Mesenteric fat pad (tissue), 1 donor: ENCODE measurements at regions not wholly inside any gene's neighbourhood (a gene's known extent, or its start where the extent isn't known, plus 50 kb on each side); places are given as distances from the start of the nearest gene placed in this dataset.
"Not testable (repeated sequence)": the region's sequence is repeated elsewhere in the genome, so short reads cannot be mapped to it uniquely, and the experiment has no call there.

ENCODE experiments used
- DNase-seq: peaks from one replicate; pipeline ENCODE4 v3.0.0-alpha.2; 2020; ENCODE audit warnings: low spot score
- donor health status: DM: yes; HTN: yes; CAD: no.

DNA sequence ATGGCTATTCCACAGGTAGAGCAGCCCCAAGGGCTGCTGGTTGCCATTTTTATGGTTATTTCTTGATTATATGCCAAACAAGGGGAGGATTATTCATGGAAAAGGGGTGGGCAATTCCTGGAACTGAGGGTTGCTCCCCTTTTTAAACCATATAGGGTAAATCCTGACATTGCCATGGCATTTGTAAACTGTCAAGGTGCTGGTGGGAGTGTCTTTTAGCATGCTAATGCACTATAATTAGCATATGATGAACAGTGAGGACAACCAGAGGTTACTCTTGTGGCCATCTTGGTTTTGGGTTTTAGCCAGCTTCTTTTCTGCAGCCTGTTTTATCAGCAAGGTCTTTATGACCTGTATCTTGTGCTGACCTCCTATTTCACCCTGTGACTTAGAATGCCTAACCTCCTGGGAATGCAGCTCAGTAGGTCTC, 503.7 kb downstream of the IGSF11 start:
- not testable (repeated sequence) for DNase-seq

DNA sequence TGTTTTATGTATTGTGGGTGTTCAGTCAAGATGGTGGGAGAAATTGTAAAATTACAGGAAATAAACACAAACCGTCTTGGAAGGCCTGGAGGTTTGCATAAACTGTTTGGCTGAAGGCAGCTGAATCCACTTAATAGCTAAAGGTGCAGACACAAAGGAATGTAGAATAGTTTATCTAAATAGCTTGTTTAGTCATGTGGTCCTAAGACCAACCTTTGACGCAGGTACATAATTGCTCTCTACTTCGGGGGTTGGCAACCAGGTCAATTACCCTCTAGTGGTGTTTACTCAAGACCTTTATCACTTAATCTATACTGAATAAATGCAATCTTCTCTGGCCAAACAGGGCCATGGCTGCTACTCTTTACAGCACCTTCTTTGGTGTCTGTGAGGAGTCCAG, 502.8 kb downstream of the IGSF11 start:
- DNase-seq = no peak

DNA sequence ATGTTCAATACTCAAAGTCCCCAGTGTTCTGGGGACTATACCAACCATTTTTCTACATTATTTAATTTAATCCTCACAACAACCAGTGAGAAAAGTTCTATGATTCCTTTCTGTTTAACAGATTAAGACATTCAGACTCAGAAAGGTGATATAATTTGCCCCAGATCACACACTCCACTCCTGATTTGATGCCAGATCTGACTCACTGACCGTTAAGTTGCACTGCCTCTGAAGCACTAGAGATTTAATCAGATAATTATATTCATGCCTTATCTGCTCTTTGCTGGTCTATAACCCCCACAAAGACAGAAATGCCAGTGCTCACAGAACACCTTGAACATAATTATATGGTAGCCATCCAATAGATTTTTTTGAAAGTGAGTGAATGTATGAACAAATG, 501.0 kb downstream of the IGSF11 start:
- DNase-seq = no peak

DNA sequence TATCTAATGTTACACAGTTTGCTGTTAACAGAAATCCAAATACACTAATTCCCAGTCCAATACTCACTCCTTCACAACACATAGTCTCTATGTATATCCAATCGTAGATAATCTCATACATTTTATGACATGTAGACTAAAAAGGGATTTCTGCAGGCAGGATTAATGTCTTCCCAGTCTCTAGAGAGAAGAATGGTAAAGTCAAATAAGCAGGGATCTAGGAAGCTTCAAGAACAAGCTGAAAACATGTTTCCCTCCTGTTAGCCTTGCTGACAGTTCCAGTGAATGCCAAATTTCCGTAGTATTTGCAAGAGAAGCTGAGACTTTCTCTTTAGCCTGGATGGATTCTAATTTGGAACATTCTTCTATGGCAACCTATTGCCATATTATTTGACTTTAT, 500.1 kb downstream of the IGSF11 start:
- no peak for DNase-seq

DNA sequence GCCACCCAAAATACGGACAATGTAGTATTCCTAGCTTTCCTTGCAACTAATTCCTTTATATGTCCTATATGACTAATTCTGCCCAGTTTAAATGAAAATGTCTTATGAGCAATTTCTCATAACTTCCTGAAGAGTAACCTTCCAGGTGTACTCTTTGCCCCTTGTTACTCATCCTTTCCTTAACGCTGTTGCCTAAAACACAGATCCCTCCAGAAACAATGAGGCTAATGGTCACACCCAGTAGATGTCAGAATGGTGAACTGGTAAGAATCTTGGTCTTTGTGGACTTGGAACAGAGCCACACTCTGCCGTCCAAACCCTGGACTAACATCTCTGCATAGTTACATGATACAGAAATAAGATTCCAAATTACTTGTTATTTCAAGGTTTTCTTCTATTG, 497.9 kb downstream of the IGSF11 start:
- DNase-seq = no peak

DNA sequence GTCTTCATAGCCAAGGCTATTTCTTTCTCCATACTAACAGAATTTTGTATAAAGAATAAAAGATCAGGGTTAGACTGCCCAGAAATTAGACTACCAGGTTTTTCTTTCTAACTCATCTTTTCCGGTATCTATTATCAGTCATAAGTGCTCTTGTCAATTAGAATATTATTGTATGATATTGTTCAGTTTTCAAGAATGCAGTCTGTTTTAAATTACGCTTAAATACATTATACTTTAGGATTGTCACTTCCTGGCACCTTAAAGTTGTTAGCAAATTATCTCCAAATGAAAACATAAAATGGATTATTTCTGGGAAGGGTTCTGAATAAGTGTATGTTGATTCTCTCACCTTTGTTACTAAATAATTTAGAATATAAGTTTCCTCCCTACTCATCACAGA, 497.2 kb downstream of the IGSF11 start:
- no peak for DNase-seq

DNA sequence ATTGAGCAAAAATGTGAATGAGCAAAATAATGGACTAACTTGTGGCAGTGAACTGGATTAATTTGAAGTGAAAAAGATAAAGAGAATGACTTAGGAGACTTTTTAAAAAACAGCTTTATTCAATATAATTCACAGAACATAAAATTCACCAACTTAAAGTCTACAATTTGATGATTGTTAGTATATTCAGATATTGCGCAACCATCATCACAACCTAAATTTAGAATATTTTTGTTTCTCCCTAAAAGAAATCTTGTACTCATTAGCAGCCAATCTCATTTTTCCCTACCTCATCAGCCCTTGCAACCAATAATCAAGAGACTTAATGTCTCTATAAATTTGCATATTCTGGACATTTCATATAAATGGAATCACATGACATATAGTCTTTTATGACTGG, 496.5 kb downstream of the IGSF11 start:
- DNase-seq = no peak

DNA sequence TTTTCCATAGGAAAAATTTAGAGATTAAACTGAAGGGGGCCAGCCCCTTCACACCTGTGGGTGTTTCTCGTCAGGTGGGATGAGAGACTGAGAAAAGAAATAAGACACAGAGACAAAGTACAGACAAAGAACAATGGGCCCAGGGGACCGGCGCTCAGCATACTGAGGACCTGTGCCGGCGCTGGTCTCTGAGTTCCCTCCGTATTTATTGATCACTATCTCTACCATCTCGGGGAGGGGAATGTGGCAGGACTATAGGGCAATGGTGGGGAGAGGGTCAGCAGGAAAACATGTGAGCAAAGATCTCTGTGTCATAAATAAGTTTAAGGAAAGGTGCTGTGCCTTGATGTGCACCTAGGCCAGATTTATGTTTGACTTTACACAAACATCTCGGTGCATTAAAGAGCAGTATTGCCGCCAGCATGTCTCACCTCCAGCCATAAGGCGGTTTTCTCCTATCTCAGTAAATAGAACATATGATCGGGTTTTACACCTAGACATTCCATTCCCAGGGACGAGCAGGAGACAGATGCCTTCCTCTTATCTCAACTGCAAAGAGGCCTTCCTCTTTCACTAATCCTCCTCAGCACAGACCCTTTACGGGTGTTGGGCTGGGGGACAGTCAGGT, 494.7 kb downstream of the IGSF11 start:
- not testable (repeated sequence) for DNase-seq

DNA sequence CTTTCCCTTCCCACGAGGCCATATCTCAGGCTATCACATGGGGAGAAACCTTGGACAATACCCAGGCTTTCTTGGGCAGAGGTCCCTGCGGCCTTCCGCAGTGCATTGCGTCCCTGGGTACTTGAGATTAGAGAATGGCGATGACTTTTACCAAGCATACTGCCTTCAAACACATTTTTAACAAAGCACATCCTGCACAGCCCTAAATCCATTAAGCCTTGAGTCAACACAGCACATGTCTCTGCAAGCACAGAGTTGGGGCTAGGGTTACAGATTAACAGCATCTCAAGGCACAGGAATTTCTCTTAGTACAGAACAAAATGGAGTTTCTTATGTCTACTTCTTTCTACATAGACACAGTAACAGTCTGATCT, 494.2 kb downstream of the IGSF11 start:
- DNase-seq = not testable (repeated sequence)

DNA sequence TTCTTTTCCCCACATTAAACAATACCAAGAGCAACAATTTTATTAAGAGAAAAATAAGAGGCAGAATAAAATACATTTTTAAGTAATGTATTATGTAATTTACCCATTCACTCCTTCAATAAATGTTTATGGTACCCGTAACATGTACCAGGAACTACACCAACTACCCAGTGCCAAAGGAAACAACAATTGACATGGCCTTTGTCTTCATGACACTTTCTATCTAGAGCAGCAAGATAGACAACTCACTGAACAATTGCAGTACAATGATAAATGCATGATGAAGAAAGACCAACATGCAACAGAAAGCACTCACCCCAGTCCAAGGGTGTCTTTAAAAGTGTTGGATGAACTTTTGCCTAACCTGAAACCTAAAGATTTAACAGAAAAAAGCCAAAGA, 493.8 kb downstream of the IGSF11 start:
- no peak for DNase-seq

DNA sequence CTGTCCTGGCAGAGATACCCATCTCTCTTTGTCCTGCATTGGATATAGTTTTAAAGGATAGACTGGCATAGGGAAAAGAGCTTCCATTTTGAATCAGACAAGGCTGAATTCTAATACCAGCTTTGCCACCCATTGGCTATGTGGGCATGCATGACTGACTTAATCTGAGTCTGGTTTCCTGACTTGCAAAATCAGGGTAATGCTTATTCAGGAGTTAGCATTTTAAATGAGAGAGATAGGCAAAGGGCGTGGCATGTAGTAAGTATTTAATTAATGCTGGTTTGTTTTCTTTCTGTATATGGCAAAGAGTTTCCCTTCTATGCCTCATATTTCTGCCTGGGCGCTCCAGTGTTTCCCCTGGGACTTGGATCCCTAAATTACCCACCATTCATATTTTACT, 492.9 kb downstream of the IGSF11 start:
- DNase-seq = no peak

DNA sequence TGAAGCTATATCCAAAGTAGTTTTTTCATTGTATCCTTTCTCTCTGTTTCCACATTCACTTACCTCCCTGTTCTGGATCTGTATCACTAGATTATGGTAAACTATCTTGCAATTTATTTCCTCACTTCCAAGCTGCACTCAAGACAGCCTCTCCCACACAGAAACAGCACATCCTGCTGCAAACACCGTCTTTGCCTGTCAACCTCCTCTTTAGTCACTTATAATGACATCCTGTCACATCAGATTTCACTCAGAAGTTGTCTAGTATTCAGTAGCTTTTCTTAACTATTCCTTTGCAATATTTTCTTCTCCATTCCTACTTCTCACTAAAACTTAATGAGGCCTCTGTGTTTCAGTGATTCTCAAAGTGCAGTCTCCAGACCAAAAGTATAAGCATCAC, 490.8 kb downstream of the IGSF11 start:
- DNase-seq = no peak

DNA sequence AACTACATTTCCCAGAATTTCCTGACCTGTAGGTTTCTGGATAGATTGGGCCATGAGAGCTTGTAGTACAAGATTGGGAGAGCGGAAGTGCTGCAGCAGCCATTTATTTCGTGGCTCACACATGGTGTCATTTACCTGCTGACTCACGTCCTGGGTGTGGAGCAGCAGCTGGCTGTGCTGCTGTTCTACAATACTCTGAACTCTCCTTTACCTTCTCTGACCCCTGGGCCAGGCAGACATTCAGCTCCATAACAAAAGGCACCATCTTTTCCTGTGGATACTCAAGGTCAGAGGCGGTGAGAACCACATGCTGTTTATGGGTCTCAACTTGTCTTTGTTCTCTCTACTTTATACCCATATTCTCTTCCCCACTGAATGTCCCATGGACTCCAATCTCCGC, 490.2 kb downstream of the IGSF11 start:
- no peak for DNase-seq

DNA sequence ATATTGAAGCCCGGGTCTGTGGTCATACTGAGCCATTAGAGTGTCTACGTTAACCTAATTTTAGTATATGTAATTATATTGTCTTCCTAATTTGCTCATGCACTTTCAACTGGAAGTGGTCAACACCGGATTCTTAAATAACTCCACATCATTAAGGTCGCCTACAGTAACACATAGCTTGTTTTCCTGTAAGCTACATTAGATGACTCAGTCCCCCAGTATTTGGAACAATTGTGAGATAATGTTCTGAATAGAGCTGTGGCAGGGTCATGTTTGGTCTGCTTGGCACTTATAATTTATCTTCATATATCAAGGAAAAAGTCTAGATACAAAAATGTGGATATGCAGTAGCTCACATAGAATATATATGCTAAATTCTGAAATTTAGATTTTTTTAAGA, 486.2 kb downstream of the IGSF11 start:
- no peak for DNase-seq

DNA sequence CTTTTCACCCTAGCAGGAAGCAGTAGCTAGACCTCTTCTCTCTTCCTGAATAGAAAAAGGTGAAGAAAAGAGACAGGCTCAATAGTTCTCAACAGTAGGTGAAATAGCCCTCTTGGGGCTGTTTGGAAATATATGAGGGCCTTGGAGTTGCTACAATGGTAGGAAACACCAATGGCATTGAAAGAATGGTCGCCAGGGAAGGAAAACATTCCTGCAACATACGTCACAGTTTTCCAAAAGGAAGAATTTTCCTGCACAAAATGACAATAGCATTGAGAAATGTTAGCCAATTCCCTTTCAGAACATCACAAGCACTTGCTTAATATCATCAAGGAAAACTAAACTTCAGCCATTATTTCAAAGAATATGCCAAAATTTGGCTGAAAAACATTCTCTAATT, 484.5 kb downstream of the IGSF11 start:
- DNase-seq = no peak

DNA sequence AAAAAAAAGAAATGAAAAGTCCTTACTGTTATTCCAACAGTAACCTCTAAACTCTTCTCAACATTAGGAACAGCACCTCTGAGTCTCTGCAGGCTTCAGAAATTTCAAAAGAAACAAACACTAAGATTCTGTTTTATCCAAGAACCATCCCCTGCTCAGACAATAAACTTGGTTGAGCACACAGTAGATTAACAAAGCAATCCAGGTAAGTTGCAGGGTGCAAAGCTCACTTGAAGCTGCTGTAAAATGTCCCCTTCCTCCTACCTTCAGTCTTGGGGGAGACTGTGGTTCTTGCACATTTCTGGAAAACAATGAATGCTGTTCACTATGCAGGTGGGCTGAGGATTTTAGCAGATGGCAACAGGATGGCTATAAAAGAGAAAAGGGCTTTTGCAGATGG, 484.1 kb downstream of the IGSF11 start:
- DNase-seq = no peak

DNA sequence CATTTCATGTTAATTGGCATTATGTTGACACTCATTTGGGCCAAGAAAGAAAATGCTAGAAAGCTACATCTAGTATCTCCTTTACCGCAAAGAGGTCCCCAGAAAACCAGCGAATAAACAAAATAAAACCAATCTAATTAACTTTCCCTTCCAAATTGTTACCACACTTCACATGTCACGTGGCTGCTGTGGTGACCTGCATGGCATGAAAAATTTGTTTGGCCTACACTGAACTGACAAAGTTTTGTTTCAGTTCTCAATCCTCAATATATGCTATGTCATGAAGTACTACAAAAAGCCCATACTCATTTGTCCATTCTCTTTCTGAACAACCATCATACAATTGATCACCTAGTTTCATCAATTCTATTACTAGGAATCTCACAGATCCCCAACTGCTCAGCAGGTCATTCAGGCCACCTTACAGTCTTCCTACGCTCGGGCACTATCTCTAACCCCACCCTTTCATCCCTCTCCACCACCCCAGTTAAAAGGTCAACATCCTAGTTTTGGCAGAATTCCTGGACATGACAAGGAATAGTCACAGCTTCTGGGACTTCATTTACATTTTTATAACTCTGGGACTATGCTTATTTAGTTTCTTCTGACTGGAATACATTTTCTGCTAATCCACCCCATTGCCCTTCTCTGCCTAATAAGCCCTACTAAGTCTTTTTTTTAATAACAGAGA, 480.4 kb downstream of the IGSF11 start:
- DNase-seq = no peak

DNA sequence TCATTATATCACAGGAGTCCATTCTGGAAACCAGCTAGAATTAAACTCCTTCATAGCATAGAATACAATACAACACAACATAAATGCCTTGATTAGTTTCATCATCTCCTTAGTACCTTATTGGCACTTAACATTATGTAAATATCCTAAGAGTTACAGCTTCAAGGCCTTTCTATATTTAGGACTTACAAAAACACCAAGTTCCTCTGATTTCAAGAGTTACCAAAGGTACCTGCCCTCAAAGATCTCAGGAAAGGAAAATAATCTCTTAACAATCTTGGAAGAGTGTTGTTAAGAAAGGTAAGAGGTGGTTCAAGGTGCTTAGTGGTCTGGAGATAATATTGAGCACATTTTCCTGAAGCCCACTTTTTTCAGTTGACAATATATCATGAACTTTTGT, 477.7 kb downstream of the IGSF11 start:
- DNase-seq = no peak

DNA sequence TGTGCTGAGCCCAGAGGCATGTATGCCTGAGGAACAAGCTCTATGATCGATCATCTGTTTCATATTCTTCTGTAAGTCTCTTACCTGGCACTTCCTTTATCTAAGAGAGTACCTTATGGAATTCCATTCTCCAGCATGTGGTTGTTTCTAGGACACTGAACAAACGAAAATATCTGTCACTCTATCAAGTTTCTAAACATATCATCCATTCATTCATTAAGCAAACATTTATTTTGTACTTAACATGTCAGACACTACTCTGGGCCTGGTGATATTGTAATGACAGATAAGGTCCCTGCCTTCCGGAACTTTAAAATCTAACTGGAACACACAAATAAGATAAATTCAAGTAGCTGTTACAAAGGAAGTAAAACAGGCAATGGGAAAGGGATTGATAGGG, 477.1 kb downstream of the IGSF11 start:
- DNase-seq = no peak

DNA sequence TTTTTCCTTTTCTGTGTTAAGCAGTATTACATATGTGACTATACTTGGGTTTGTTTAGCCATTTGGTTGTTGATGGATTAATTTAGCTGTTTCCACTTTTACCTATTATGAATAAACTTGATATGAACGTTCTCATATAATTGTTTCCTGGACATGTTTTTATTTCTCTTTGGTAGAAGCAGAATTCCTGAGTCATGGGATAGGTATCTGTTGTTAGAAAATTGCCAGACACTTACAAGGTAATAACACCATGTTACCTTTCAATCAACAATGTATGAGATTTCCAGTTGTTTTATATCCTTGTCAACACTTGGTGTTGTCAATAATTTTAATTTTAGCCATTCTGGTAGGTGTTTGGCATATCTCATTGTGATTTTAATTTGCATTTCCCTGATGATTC, 475.4 kb downstream of the IGSF11 start:
- DNase-seq = no peak

DNA sequence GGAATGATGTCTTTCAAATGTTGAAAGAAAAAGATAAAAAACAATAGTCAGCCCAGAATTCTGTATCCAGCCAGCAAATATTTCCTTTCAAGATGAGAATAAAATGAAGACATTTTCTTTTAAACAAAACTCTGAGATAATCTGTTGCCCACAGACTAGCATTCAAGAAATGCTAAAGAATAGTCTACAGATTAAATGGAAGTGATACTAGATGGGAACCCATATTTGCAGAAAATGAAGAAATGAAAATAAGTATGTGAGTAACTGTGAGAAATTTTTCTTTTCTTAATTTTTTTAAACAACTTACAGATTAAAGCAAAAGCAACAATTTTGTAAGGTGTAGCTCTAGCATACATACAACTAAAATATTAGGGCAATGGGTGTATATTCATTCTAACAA, 469.8 kb downstream of the IGSF11 start:
- no peak for DNase-seq

DNA sequence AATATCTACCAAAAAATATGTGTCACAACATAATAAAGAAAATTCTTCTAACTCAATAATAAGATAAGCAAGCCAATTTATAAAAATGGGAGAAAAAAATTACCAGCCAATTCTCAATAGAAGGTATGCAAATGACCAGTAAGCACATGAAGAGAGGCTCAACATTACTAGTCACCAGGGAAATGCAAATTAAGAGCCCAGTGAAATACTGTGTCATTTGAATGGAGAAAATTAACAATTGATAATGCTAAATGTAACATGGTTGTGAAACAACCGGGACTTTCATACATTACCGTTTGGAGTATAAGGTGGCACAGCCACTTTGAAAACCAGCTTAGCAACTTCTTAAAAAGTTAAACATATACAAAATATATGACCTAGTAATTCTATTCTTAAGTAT, 460.7 kb downstream of the IGSF11 start:
- no peak for DNase-seq

DNA sequence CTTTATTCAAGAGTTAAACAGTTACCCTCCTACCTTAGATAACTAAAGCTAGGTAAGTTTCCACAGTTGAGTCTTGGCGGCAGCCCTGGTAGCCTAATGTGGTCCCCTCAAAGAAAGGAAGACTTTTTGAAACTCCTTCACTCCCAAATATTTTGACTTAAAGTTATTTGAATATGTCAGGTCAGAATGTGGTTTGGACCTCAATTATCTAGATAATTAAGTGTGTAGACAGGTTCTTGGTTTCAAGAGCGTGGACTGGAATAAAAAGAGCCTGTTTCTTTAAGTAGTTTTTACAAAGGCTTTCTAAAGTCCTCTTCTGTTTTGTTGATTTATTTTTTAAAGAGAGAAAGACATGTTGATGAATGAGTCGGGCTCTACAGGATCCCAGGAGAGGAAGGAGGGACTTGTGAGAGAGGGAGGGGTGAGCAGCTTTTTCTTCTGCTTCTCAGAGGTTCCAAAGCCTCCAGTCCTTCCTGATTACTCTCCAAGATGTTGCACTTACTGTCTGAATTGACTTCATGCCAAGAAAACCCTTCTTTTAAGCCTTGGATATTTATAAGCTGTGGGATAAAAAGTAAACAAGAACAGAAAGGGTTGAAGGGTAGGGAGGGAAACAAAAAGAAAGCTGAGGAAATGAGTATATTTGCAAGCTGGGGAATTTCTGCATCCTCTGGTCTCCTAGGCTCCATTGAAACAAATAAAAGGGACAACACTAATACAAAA, 457.4 kb downstream of the IGSF11 start:
- DNase-seq = no peak
